ENCODE measurements at regions not wholly inside any gene's neighbourhood (a gene's known extent, or its start where the extent isn't known, plus 50 kb on each side); places are given as distances from the start of the nearest gene placed in this dataset.

- no peak for DNase-seq (ENCODE audit: low read depth in 2 of 2)
Observed at GRCh38 chr4:101593666-101594065, 196.9 kb upstream of the BANK1 start.

- no peak for DNase-seq (ENCODE audit: low read depth in 2 of 2)
Observed at GRCh38 chr4:101584306-101584705, 206.2 kb upstream of the BANK1 start.

GRCh38 chr4:101563126-101563525 lies 215.8 kb upstream of the PPP3CA start:
- no peak for DNase-seq (ENCODE audit: low read depth in 2 of 2)

GRCh38 chr4:101556842-101557241 lies 209.5 kb upstream of the PPP3CA start:
- no peak for DNase-seq (ENCODE audit: low read depth in 2 of 2)

GRCh38 chr4:101555341-101555880 lies 208.1 kb upstream of the PPP3CA start:
- no peak for DNase-seq (ENCODE audit: low read depth in 2 of 2)

GRCh38 chr4:101540336-101540735 lies 193.0 kb upstream of the PPP3CA start:
- no peak for DNase-seq (ENCODE audit: low read depth in 2 of 2)

GRCh38 chr4:101528526-101528925 lies 181.2 kb upstream of the PPP3CA start:
- DNase-seq (ENCODE audit: low read depth in 2 of 2), result no peak

GRCh38 chr4:101527188-101527587 lies 179.9 kb upstream of the PPP3CA start:
- peak; percentile 24 to 56 for DNase-seq (ENCODE audit: low read depth in 2 of 2)

- no peak for DNase-seq (ENCODE audit: low read depth in 2 of 2)
Observed at GRCh38 chr4:101515566-101515965, 168.2 kb upstream of the PPP3CA start.

- no peak for DNase-seq (ENCODE audit: low read depth in 2 of 2)
Observed at GRCh38 chr4:101515099-101515498, 167.8 kb upstream of the PPP3CA start.

- no peak for DNase-seq (ENCODE audit: low read depth in 2 of 2)
Observed at GRCh38 chr4:101512416-101512815, 165.1 kb upstream of the PPP3CA start.

- DNase-seq (ENCODE audit: low read depth in 2 of 2), result no peak
Observed at GRCh38 chr4:101501421-101501820, 154.1 kb upstream of the PPP3CA start.

- no peak for DNase-seq (ENCODE audit: low read depth in 2 of 2)
Observed at GRCh38 chr4:101500742-101501141, 153.4 kb upstream of the PPP3CA start.

- DNase-seq (ENCODE audit: low read depth in 2 of 2), result no peak
Observed at GRCh38 chr4:101475246-101475645, 127.9 kb upstream of the PPP3CA start.

GRCh38 chr4:101471201-101471600 lies 123.9 kb upstream of the PPP3CA start:
- DNase-seq (ENCODE audit: low read depth in 2 of 2), result no peak

GRCh38 chr4:101464596-101464995 lies 117.3 kb upstream of the PPP3CA start:
- DNase-seq (ENCODE audit: low read depth in 2 of 2), result no peak

- DNase-seq (ENCODE audit: low read depth in 2 of 2), result no peak
Observed at GRCh38 chr4:101458914-101459313, 111.6 kb upstream of the PPP3CA start.

GRCh38 chr4:101458473-101458872 lies 111.1 kb upstream of the PPP3CA start:
- DNase-seq (ENCODE audit: low read depth in 2 of 2), result no peak

- DNase-seq (ENCODE audit: low read depth in 2 of 2), result no peak
Observed at GRCh38 chr4:101451086-101451485, 103.8 kb upstream of the PPP3CA start.

GRCh38 chr4:101441446-101441845 lies 94.1 kb upstream of the PPP3CA start:
- no peak for DNase-seq (ENCODE audit: low read depth in 2 of 2)

- DNase-seq (ENCODE audit: low read depth in 2 of 2), result no peak
Observed at GRCh38 chr4:101439926-101440325, 92.6 kb upstream of the PPP3CA start.

GRCh38 chr4:101421386-101421785 lies 74.1 kb upstream of the PPP3CA start:
- DNase-seq (ENCODE audit: low read depth in 2 of 2), result no peak

- DNase-seq (ENCODE audit: low read depth in 2 of 2), result no peak
Observed at GRCh38 chr4:101420661-101421060, 73.3 kb upstream of the PPP3CA start.

GRCh38 chr4:101419336-101420135 lies 72.2 kb upstream of the PPP3CA start:
- no peak for DNase-seq (ENCODE audit: low read depth in 2 of 2)

Data from stimulated activated CD4-positive, alpha-beta T cell treated with anti-CD3 and anti-CD28 coated beads, Interleukin-4, amount 100 ng/mL, for 48 hours (primary cell).